ENCODE measurements at regions not wholly inside any gene's neighbourhood (a gene's known extent, or its start where the extent isn't known, plus 50 kb on each side); places are given as distances from the start of the nearest gene placed in this dataset.
"Not testable (repeated sequence)": the region's sequence is repeated elsewhere in the genome, so short reads cannot be mapped to it uniquely, and the experiment has no call there.

DNA sequence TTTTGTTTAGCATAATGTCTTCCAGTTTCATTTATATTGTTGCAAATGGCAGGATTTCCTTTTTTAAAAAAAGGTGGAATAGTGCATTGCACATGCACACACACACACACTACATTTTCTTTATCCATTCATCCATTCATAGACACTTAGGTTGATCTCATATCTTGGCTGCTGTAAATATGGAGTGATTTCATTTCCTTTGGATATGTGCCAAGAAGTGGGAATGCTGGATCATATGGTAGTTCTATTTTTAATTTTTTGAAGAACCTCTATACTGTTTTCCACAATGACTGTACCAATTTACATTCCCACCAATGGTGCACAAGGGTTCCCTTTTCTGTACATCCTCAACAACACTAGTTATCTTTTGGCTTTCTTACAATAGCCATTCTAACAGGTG is 68.9 kb downstream of the EBLN1 start:
- Histone ChIP-seq H3K4me2 (ENCODE audit: low read length) (no peak overlapping the region), H2AFZ (ENCODE audit: low read depth, low read length) (no peak overlapping the region), H3K79me2 (ENCODE audit: low read length) (no peaks in the 10 kb centered on the region), H3K9ac (ENCODE audit: low read length) (no peak overlapping the region), H3K4me1 (ENCODE audit: low read length) (no peaks in the 10 kb centered on the region), H3K4me3 (ENCODE audit: low read length) (no peak overlapping the region), H3K9me3 (ENCODE audit: insufficient read depth, low read length) (no peaks in the 10 kb centered on the region), H3K27me3 (ENCODE audit: low read depth, low read length) (no peaks in the 10 kb centered on the region), H4K20me1 (ENCODE audit: insufficient read depth, low read length) (no peaks in the 10 kb centered on the region), H3K27ac (ENCODE audit: low read length) (no peak overlapping the region), H3K36me3 (replicated peaks; ENCODE audit: low read depth, low read length) (no peaks in the 10 kb centered on the region)
- TF ChIP-seq EZH2phosphoT487 (IDR thresholded peaks at IDR 0.05; ENCODE audit: low read depth) (no peak), CTCF (IDR thresholded peaks at IDR 0.05; ENCODE audit: low read depth, low read length) (no peak)

- H3K9ac ChIP-seq (ENCODE audit: low read length); H3K4me3 ChIP-seq (ENCODE audit: low read length); H3K36me3 ChIP-seq (replicated peaks; ENCODE audit: low read depth, low read length); H3K4me1 ChIP-seq (ENCODE audit: low read length); H2AFZ ChIP-seq (ENCODE audit: low read depth, low read length); H3K27ac ChIP-seq (ENCODE audit: low read length); H3K79me2 ChIP-seq (ENCODE audit: low read length); H3K4me2 ChIP-seq (ENCODE audit: low read length); H4K20me1 ChIP-seq (ENCODE audit: insufficient read depth, low read length); H3K9me3 ChIP-seq (ENCODE audit: insufficient read depth, low read length); H3K27me3 ChIP-seq (ENCODE audit: low read depth, low read length): not testable (repeated sequence)
Measured at GRCh38 chr10:22145873-22146272, 71.9 kb downstream of the EBLN1 start.

- Histone ChIP-seq H3K36me3 (replicated peaks; ENCODE audit: low read depth, low read length) (no peaks in the 10 kb centered on the region), H3K4me3 (ENCODE audit: low read length) (no peak overlapping the region)
Measured at GRCh38 chr10:22137542-22137941, 80.3 kb downstream of the EBLN1 start.

DNA sequence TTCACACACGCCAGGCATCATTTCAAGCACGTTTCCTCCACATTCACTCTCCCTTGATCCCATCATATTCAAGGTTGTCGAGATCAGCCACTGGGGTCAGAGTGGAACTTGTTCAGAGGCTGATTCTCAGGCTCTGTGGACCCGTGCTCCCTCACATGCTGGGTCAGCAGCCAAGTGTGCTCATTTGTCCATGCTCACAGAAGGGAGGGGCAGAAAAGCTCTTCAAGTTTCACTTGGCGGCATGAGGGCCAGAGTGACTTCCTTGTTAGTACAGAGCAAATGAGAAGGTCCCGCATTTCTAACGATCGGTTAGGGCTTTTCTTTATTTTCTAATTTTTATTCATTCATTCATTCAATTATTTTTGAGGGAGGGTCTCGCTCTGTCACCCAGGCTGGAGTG is 82.2 kb downstream of the EBLN1 start:
- TF ChIP-seq EZH2phosphoT487 (IDR thresholded peaks at IDR 0.05; ENCODE audit: low read depth) = no peak
- no peak for TF ChIP-seq CTCF (IDR thresholded peaks at IDR 0.05; ENCODE audit: low read depth, low read length)
- no peak overlapping the region for H3K9ac ChIP-seq (ENCODE audit: low read length)
- H3K4me1 ChIP-seq (ENCODE audit: low read length) = no peaks in the 10 kb centered on the region
- no peaks in the 10 kb centered on the region for H3K27me3 ChIP-seq (ENCODE audit: low read depth, low read length)
- H2AFZ ChIP-seq (ENCODE audit: low read depth, low read length) = no peak overlapping the region
- H3K4me2 ChIP-seq (ENCODE audit: low read length) = no peak overlapping the region
- H3K36me3 ChIP-seq (replicated peaks; ENCODE audit: low read depth, low read length) = no peaks in the 10 kb centered on the region
- no peak overlapping the region for H3K27ac ChIP-seq (ENCODE audit: low read length)
- H3K4me3 ChIP-seq (ENCODE audit: low read length) = no peak overlapping the region
- no peaks in the 10 kb centered on the region for H3K9me3 ChIP-seq (ENCODE audit: insufficient read depth, low read length)
- no peaks in the 10 kb centered on the region for H4K20me1 ChIP-seq (ENCODE audit: insufficient read depth, low read length)
- H3K79me2 ChIP-seq (ENCODE audit: low read length) = no peaks in the 10 kb centered on the region

More at GRCh38 chr10:22137542-22137941, 80.3 kb downstream of the EBLN1 start:
- H2AFZ ChIP-seq (ENCODE audit: low read depth, low read length) = no peak overlapping the region
- H3K27ac ChIP-seq (ENCODE audit: low read length) = no peak overlapping the region
- no peak overlapping the region for H3K9ac ChIP-seq (ENCODE audit: low read length)
- no peaks in the 10 kb centered on the region for H3K9me3 ChIP-seq (ENCODE audit: insufficient read depth, low read length)
- H3K4me2 ChIP-seq (ENCODE audit: low read length) = no peak overlapping the region
- H3K4me1 ChIP-seq (ENCODE audit: low read length) = no peaks in the 10 kb centered on the region
- no peaks in the 10 kb centered on the region for H3K27me3 ChIP-seq (ENCODE audit: low read depth, low read length)
- H3K79me2 ChIP-seq (ENCODE audit: low read length) = no peaks in the 10 kb centered on the region
- no peaks in the 10 kb centered on the region for H4K20me1 ChIP-seq (ENCODE audit: insufficient read depth, low read length)
- no peak for TF ChIP-seq EZH2phosphoT487 (IDR thresholded peaks at IDR 0.05; ENCODE audit: low read depth)

GRCh38 chr10:22133749-22134624 is 83.8 kb downstream of the EBLN1 start:
- no peaks in the 10 kb centered on the region for H3K27me3 ChIP-seq (ENCODE audit: low read depth, low read length)
- no peaks in the 10 kb centered on the region for H3K79me2 ChIP-seq (ENCODE audit: low read length)
- no peak overlapping the region for H3K27ac ChIP-seq (ENCODE audit: low read length)
- H3K4me3 ChIP-seq (ENCODE audit: low read length) = no peak overlapping the region
- no peak overlapping the region for H3K4me2 ChIP-seq (ENCODE audit: low read length)
- H3K9me3 ChIP-seq (ENCODE audit: insufficient read depth, low read length) = no peaks in the 10 kb centered on the region
- no peaks in the 10 kb centered on the region for H3K4me1 ChIP-seq (ENCODE audit: low read length)
- H2AFZ ChIP-seq (ENCODE audit: low read depth, low read length) = no peak overlapping the region
- H3K9ac ChIP-seq (ENCODE audit: low read length) = no peak overlapping the region
- H3K36me3 ChIP-seq (replicated peaks; ENCODE audit: low read depth, low read length) = no peaks in the 10 kb centered on the region
- no peaks in the 10 kb centered on the region for H4K20me1 ChIP-seq (ENCODE audit: insufficient read depth, low read length)
- TF ChIP-seq CTCF (IDR thresholded peaks at IDR 0.05; ENCODE audit: low read depth, low read length) (no peak), EZH2phosphoT487 (IDR thresholded peaks at IDR 0.05; ENCODE audit: low read depth) (no peak)

DNA sequence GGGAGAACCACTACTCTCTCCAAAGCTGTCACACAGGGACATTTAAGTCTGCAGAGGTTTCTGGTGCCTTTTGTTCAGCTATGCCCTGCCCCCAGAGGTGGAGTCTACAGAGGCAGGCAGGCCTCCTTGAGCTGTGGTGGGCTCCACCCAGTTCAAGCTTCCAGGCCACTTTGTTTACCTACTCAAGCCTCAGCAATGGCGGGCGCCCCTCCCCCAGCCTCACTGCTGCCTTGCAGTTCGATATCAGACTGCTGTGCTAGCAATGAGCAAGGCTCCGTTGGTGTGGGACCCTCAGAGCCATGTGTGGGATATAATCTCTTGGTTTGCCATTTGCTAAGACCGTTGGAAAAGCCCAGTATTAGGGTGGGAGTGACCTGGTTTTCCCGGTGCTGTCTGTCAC is 87.0 kb downstream of the EBLN1 start:
- not testable (repeated sequence) for H2AFZ ChIP-seq (ENCODE audit: low read depth, low read length); H3K27me3 ChIP-seq (ENCODE audit: low read depth, low read length); H3K9ac ChIP-seq (ENCODE audit: low read length); H3K4me3 ChIP-seq (ENCODE audit: low read length); H3K27ac ChIP-seq (ENCODE audit: low read length); H3K79me2 ChIP-seq (ENCODE audit: low read length); H3K4me1 ChIP-seq (ENCODE audit: low read length); H4K20me1 ChIP-seq (ENCODE audit: insufficient read depth, low read length); H3K36me3 ChIP-seq (replicated peaks; ENCODE audit: low read depth, low read length); H3K4me2 ChIP-seq (ENCODE audit: low read length); H3K9me3 ChIP-seq (ENCODE audit: insufficient read depth, low read length)

GRCh38 chr10:22129612-22130011 is 88.2 kb downstream of the EBLN1 start:
- H2AFZ ChIP-seq (ENCODE audit: low read depth, low read length); H3K4me2 ChIP-seq (ENCODE audit: low read length); H3K27ac ChIP-seq (ENCODE audit: low read length); H3K27me3 ChIP-seq (ENCODE audit: low read depth, low read length); H4K20me1 ChIP-seq (ENCODE audit: insufficient read depth, low read length); H3K36me3 ChIP-seq (replicated peaks; ENCODE audit: low read depth, low read length); H3K9me3 ChIP-seq (ENCODE audit: insufficient read depth, low read length); H3K4me1 ChIP-seq (ENCODE audit: low read length); H3K79me2 ChIP-seq (ENCODE audit: low read length); H3K9ac ChIP-seq (ENCODE audit: low read length); H3K4me3 ChIP-seq (ENCODE audit: low read length): not testable (repeated sequence)
